ENCODE measurements at regions not wholly inside any gene's neighbourhood (a gene's known extent, or its start where the extent isn't known, plus 50 kb on each side); places are given as distances from the start of the nearest gene placed in this dataset.

DNA sequence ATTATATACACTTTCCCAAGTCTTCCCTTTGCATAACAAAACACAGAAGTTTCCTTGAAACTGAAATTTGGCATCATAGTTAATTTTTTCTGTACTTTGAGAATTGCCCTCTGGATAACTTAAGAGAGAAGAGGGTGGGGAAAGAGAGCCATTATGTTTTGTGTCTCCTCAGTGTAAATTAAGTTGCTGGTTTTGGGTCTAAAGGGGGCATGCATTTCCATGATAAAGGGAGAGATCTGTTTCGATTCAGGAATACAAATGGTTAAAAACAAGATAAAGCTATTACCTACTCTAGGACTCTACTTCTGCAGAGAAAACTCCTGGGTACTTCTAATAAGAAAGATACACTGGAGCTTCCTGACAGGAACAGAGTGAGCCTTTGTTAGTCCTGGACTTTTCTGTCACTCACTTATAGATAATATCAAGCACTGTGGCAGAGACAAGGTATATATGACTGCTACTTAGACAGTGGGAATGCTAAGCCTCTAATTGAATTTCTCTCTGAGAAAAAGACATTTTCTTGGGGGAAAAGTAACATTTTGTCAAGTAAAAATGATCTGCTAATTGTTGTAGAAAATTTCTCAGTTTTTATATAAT, 142.8 kb upstream of the PCDH9 start:
- Histone ChIP-seq H3K4me3 (no peak overlapping the region), H3K9me3 (peaks cover 0 to 2% (median 0%) of the 10 kb centered on the region in 12 donors), H3K27me3 (no peaks in the 10 kb centered on the region), H3K27ac (no peak overlapping the region), H3K36me3 (no peaks in the 10 kb centered on the region), H3K4me1 (peaks cover 0 to 3% (median 0%) of the 10 kb centered on the region in 12 donors)
- WGBS, 4 donors, result 33 to 49% (median 42%) methylated on average over 1 of the region's 1 CpG
- intact Hi-C loops (cut with DNase I), result no loop called here
- ATAC-seq (peak in 1 of 4 donors; percentile 58), DNase-seq (no peak)
- no peak for TF ChIP-seq POLR2A (IDR thresholded peaks at IDR 0.05)
- no peak for TF ChIP-seq CTCF (IDR thresholded peaks at IDR 0.05)

- 29 to 40% (median 33%) methylated on average over 6 of the region's 6 CpGs for WGBS, 4 donors
- Histone ChIP-seq H3K4me3 (no peak overlapping the region), H3K4me1 (peaks cover 0 to 3% (median 0%) of the 10 kb centered on the region in 12 donors), H3K9me3 (peaks cover 0 to under 1% (median 0%) of the 10 kb centered on the region in 12 donors), H3K27me3 (no peaks in the 10 kb centered on the region), H3K36me3 (no peaks in the 10 kb centered on the region), H3K27ac (no peak overlapping the region)
- ATAC-seq (peak; percentile 67 to 83 (median 80)), DNase-seq (no peak)
- intact Hi-C loops (cut with DNase I), result no loop called here
- no peak for TF ChIP-seq POLR2A (IDR thresholded peaks at IDR 0.05)
- TF ChIP-seq CTCF (IDR thresholded peaks at IDR 0.05), result no peak
These were observed 139.9 kb upstream of the PCDH9 start for GRCh38 chr13:67369895-67370660.

DNA sequence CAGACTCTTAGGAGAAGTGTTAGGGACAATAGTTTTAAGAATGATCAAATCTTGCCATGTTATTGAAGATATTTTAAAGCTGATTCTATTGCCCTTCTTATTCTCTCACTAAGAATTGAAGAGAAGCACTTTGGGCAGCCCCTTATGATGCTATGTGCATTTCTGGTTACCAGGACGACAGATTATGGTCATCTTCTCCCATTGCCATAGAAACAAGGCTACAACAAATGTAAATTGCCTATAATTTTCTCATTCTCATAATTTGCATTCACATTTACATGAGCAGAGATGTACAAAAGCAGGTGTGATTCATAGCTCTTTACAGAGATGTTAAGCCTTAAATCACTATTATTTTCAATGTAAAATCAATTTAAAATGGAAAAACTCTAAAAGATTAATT, 137.3 kb upstream of the PCDH9 start:
- no peak for ATAC-seq
- no peaks in the 10 kb centered on the region for H3K36me3 ChIP-seq
- intact Hi-C loops (cut with DNase I), result no loop called here
- H3K27ac ChIP-seq, result no peak overlapping the region
- H3K4me1 ChIP-seq, result peaks cover 0 to 3% (median 0%) of the 10 kb centered on the region in 12 donors
- no peak for DNase-seq
- H3K27me3 ChIP-seq, result no peaks in the 10 kb centered on the region
- WGBS, 4 donors, result 59 to 71% (median 60%) methylated on average over 1 of the region's 1 CpG
- no peaks in the 10 kb centered on the region for H3K9me3 ChIP-seq
- TF ChIP-seq CTCF (IDR thresholded peaks at IDR 0.05) (no peak), POLR2A (IDR thresholded peaks at IDR 0.05) (no peak)
- no peak overlapping the region for H3K4me3 ChIP-seq

DNA sequence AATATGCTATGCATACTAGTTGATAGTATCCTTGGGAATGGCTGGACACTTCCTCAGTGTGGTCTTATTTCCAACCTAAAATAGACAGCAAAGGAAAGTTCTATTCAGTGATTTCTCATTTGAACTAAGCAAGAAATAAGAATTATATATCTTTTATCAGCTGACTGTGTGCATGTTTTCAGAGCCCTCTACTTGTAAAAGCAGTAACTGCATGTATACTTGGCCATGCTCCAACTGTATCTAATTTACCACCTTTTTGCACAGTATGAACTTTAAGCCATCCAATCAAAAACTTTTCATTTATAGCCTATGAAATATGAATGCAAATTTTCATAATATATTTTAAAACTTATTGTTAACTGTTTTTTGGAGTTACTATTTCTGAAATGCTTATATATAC, 136.4 kb upstream of the PCDH9 start:
- ATAC-seq (no peak), DNase-seq (no peak)
- H3K4me1 ChIP-seq, result peaks cover 0 to 3% (median 0%) of the 10 kb centered on the region in 12 donors
- H3K9me3 ChIP-seq, result no peaks in the 10 kb centered on the region
- no peak overlapping the region for H3K27ac ChIP-seq
- TF ChIP-seq CTCF (IDR thresholded peaks at IDR 0.05) (no peak), POLR2A (IDR thresholded peaks at IDR 0.05) (no peak)
- intact Hi-C loops (cut with DNase I), result no loop called here
- H3K27me3 ChIP-seq, result no peaks in the 10 kb centered on the region
- no peak overlapping the region for H3K4me3 ChIP-seq
- no peaks in the 10 kb centered on the region for H3K36me3 ChIP-seq

Data from heart left ventricle (tissue), 16 donors.